GM12878 (cell line): ENCODE measurements at regions not wholly inside any gene's neighbourhood (a gene's known extent, or its start where the extent isn't known, plus 50 kb on each side); places are given as distances from the start of the nearest gene placed in this dataset.

Experiments
- ATAC-seq: fragments of 200-7000 bp; cut with Tn5 transposase; 3 replicates; pipeline ENCODE4 v1.9.1; 2020; ENCODE audit warnings: mild to moderate bottlenecking, moderate library complexity
- BruUV-seq: library from RNA; stranded (reverse); fragments of 400-500 nt; replicated peaks from 2 replicates; lab custom pipeline; 2021; lab: Mats Ljungman, UMichigan
- CTCF ChIA-PET: fragments of 300-600 bp; sonication (Branson Sonifier 250); formaldehyde crosslinking; extraction: SDS; loops from one replicate; lab custom pipeline; 2021; ENCODE audit warnings: inconsistent platforms; lab: Yijun Ruan, JAX
- POLR2A ChIA-PET: fragments of 350-600 bp; formaldehyde crosslinking; extraction: SDS; loops from one replicate; lab custom pipeline; 2021; ENCODE audit warnings: inconsistent platforms; lab: Charles Lee
- RAD21 ChIA-PET: fragments of 300-600 bp; sonication (Branson Sonifier 250); formaldehyde crosslinking; loops from one replicate; lab custom pipeline; 2023; ENCODE audit warnings: antibody characterized with exemption; ENCODE audit not compliant: unreplicated experiment; lab: Charles Lee
- SMC1A ChIA-PET: fragments of 300-600 bp; sonication (Branson Sonifier 250); formaldehyde crosslinking; loops from one replicate; lab custom pipeline; 2023; ENCODE audit not compliant: unreplicated experiment, uncharacterized antibody; lab: Charles Lee
- DNase-seq: peaks from one replicate; pipeline ENCODE4 v3.0.0-alpha.2; 2011; ENCODE audit warnings: low read depth, low spot score
- FAIRE-seq: peaks from 3 replicates; lab custom pipeline; 2011; peaks lifted over from hg19 to GRCh38; lab: Jason Lieb, UNC
- H2AFZ ChIP-seq: 2 replicates; pipeline ENCODE4 v1.6.0; 2011; ENCODE audit warnings: low read depth, low read length, control low read depth; ENCODE audit not compliant: control insufficient read depth
- H3K27ac ChIP-seq: 2 replicates; pipeline ENCODE4 v1.5.1; 2011; ENCODE audit warnings: control low read depth; ENCODE audit not compliant: control insufficient read depth, insufficient read depth
- H3K27me3 ChIP-seq, 2 experiments: replicated peaks in 1 of 2; 2 replicates each; pipeline versions ENCODE4 v1.6.0 to v1.6.1; 2011; ENCODE audit warnings: low read length in 1 of 2; ENCODE audit not compliant: control insufficient read depth in 2 of 2, insufficient read depth in 2 of 2
- H3K36me3 ChIP-seq, 2 experiments: 2 replicates each; pipeline ENCODE4 v1.5.1; 2011; ENCODE audit warnings: low read length in 1 of 2; ENCODE audit not compliant: control insufficient read depth in 2 of 2, insufficient read depth in 2 of 2
- H3K4me1 ChIP-seq: 2 replicates; pipeline ENCODE4 v1.6.1; 2011; ENCODE audit warnings: mild to moderate bottlenecking, low read length, moderate library complexity, mixed read lengths; ENCODE audit not compliant: control insufficient read depth, insufficient read depth
- H3K4me2 ChIP-seq: 2 replicates; pipeline ENCODE4 v1.6.0; 2011; ENCODE audit warnings: control low read depth; ENCODE audit not compliant: control insufficient read depth, insufficient read depth
- H3K4me3 ChIP-seq: fragments of 200-600 bp; sonication (generic); 2 replicates; pipeline ENCODE4 v1.5.1; 2016
- H3K79me2 ChIP-seq: 2 replicates; pipeline ENCODE4 v1.6.0; 2011; ENCODE audit warnings: low read length; ENCODE audit not compliant: control insufficient read depth, insufficient read depth
- H3K9ac ChIP-seq: 2 replicates; pipeline ENCODE4 v1.8.0; 2011; ENCODE audit warnings: low read length, control low read depth, mixed read lengths; ENCODE audit not compliant: control insufficient read depth, insufficient read depth
- H3K9me3 ChIP-seq: replicated peaks from 3 replicates; pipeline ENCODE4 v1.5.1; 2011; ENCODE audit warnings: mild to moderate bottlenecking, low read length; ENCODE audit not compliant: control insufficient read depth, insufficient read depth
- H4K20me1 ChIP-seq: 2 replicates; pipeline ENCODE4 v1.6.0; 2011; ENCODE audit not compliant: control insufficient read depth, insufficient read depth
- ASH2L ChIP-seq: fragments of 300-600, 200-600 bp; sonication (generic); IDR thresholded peaks from 2 replicates; pipeline ENCODE4 v1.6.1; 2017; ENCODE audit warnings: low read depth, mild to moderate bottlenecking, borderline replicate concordance
- CEBPZ ChIP-seq: fragments of 150-350 bp; IDR thresholded peaks from 2 replicates; pipeline ENCODE4 v1.6.1; 2016; ENCODE audit warnings: low read depth, low read length
- GABPA ChIP-seq: IDR thresholded peaks from 2 replicates; pipeline ENCODE4 v1.6.1; 2014; ENCODE audit warnings: antibody characterized with exemption, low read depth, mild to moderate bottlenecking, inconsistent platforms
- NBN ChIP-seq: fragments of 450-650 bp; IDR thresholded peaks from 2 replicates; pipeline ENCODE4 v1.6.1; 2016
- SREBF1 ChIP-seq: IDR thresholded peaks from 2 replicates; pipeline ENCODE4 v1.6.1; 2012; ENCODE audit warnings: mild to moderate bottlenecking, low read length
- WGBS: methylation state at CpG from one replicate; pipeline ENCODE4 v1.1.6; 2016; ENCODE audit warnings: low lambda C conversion rate; ENCODE audit not compliant: insufficient replicate concordance, insufficient coverage; ENCODE audit errors: missing lambda C conversion rate; 5-methylcytosine and 5-hydroxymethylcytosine counted together
- in situ Hi-C: fragments of 300-500 bp; cut with MboI; formaldehyde crosslinking; loops from 9 replicates; pipeline ENCODE4 v1.14.3; 2018; ENCODE audit warnings: mixed read lengths
- intact Hi-C: fragments of 100-400 bp; cut with micrococcal nuclease; formaldehyde crosslinking; loops from one replicate; pipeline ENCODE4 v1.14.2; 2022; ENCODE audit not compliant: unreplicated experiment
- TF ChIP-seq, protein P1 (sequence below): IDR thresholded peaks from 2 replicates; pipeline ENCODE4 v1.6.1; 2011; ENCODE audit warnings: borderline replicate concordance, low read depth, mild to moderate bottlenecking, moderate library complexity, mixed read lengths, low read length; ENCODE audit not compliant: insufficient read depth; ENCODE audit errors: extremely low read length
- TF ChIP-seq, protein P2 (sequence below): fragments of 450-650 bp; IDR thresholded peaks from 2 replicates; pipeline ENCODE4 v1.6.1; 2016; ENCODE audit warnings: mild to moderate bottlenecking

DNA sequence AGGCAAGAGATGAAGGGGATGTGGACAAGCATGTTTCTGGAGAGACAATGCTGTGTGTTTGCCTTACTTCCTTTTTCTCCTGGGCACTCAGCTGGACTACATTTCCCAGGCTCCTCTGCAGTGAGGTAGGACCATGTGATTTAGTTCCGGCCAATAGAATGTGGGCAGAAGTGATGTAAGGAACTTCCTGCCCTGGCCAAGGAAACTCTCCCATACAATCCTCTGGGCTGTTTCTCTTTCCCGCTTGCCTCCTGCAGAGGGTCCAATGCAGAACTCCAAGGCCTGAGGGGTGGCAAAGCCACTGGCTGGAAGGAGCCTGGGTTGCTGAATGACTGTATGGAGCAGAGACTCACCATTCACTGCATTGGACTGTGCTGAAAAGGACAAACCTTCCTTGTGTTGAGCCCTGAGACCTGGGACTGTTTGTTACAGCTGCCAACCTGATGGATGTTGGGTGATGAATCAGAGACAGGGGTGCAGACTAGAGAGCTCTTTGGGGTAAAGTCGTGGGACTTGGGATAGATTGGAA lies 82.7 kb upstream of the SLC6A6 start (continued):
- no peak for TF ChIP-seq CEBPZ

- Histone ChIP-seq H3K9me3 (peaks cover 5% of the 10 kb centered on the region), H3K27me3 (no peaks in the 10 kb centered on the region), H3K79me2 (no peaks in the 10 kb centered on the region), H3K4me3 (peak overlapping the region; percentile 47; the same call in 1 of the 2 replicates), H3K27ac (no peak overlapping the region), H3K4me1 (peaks cover 3% of the 10 kb centered on the region; the same call in 1 of the 2 replicates), H4K20me1 (no peaks in the 10 kb centered on the region), H3K36me3 (no peaks in the 10 kb centered on the region), H3K4me2 (peak overlapping the region; percentile 76), H2AFZ (peak overlapping the region; percentile 98), H3K9ac (no peak overlapping the region)
- intact Hi-C loops = no loop called here
- POLR2A ChIA-PET = no interaction called here
- SMC1A ChIA-PET = no interaction called here
- no peak for TF ChIP-seq GABPA
- no peak for TF ChIP-seq NBN
- TF ChIP-seq, protein P1, sequence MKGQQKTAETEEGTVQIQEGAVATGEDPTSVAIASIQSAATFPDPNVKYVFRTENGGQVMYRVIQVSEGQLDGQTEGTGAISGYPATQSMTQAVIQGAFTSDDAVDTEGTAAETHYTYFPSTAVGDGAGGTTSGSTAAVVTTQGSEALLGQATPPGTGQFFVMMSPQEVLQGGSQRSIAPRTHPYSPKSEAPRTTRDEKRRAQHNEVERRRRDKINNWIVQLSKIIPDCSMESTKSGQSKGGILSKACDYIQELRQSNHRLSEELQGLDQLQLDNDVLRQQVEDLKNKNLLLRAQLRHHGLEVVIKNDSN = no peak
- TF ChIP-seq, protein P2, sequence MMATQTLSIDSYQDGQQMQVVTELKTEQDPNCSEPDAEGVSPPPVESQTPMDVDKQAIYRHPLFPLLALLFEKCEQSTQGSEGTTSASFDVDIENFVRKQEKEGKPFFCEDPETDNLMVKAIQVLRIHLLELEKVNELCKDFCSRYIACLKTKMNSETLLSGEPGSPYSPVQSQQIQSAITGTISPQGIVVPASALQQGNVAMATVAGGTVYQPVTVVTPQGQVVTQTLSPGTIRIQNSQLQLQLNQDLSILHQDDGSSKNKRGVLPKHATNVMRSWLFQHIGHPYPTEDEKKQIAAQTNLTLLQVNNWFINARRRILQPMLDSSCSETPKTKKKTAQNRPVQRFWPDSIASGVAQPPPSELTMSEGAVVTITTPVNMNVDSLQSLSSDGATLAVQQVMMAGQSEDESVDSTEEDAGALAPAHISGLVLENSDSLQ = no peak
- no peak for TF ChIP-seq ASH2L
- no peak for TF ChIP-seq SREBF1
- WGBS = 97% methylated on average over 3 of the region's 3 CpGs
- no TSS peak for BruUV-seq
- ATAC-seq = no peak
- no peak for DNase-seq
- no peak for FAIRE-seq
- RAD21 ChIA-PET = no interaction called here
- CTCF ChIA-PET = no interaction called here
- in situ Hi-C loops = no loop called here
Measured at GRCh38 chr3:14320219-14320618, 82.2 kb upstream of the SLC6A6 start.
